ENCODE measurements at regions not wholly inside any gene's neighbourhood (a gene's known extent, or its start where the extent isn't known, plus 50 kb on each side); places are given as distances from the start of the nearest gene placed in this dataset.

GRCh38 chr17:54760836-54761235 lies 139.8 kb upstream of the TOM1L1 start:
- DNase-seq (no peak), ATAC-seq (no peak)
- Histone ChIP-seq H2AFZ (ENCODE audit: low read length) (no peak overlapping the region), H3K27ac (ENCODE audit: low read length) (no peak overlapping the region), H3K4me1 (ENCODE audit: insufficient read depth, low read length) (no peaks in the 10 kb centered on the region), H3K27me3 (ENCODE audit: low read length) (no peaks in the 10 kb centered on the region), H3K9me3 (ENCODE audit: low read length) (peaks cover 26% of the 10 kb centered on the region; the same call in 1 of the 2 replicates), H3K79me2 (ENCODE audit: low read length) (no peaks in the 10 kb centered on the region), H3K4me2 (ENCODE audit: low read length) (no peak overlapping the region), H3F3A (ENCODE audit: low read length, unreplicated experiment) (no peaks in the 10 kb centered on the region), H3K9me2 (replicated peaks; ENCODE audit: low read length) (no peaks in the 10 kb centered on the region), H4K20me1 (ENCODE audit: low read length) (no peaks in the 10 kb centered on the region), H3K4me3 (ENCODE audit: low read length) (no peak overlapping the region), H3K36me3 (ENCODE audit: low read depth, low read length) (no peaks in the 10 kb centered on the region), H3K9ac (ENCODE audit: low read length) (no peak overlapping the region)
- ChIA-PET CTCF (no interaction called here), POLR2A (ENCODE audit: unreplicated experiment) (no interaction called here)
- no TSS peak for BruUV-seq (replicated peaks)
- TF ChIP-seq EZH2phosphoT487 (IDR thresholded peaks at IDR 0.05; ENCODE audit: borderline replicate concordance, low read length) (no peak), EZH2 (IDR thresholded peaks at IDR 0.05; ENCODE audit: low read length, unreplicated experiment) (no peak), CTCF (conservative IDR thresholded peaks at IDR 0.05; ENCODE audit: low read depth, low read length) (no peak)
- intact Hi-C loops (cut with micrococcal nuclease), result no loop called here

- intact Hi-C loops (cut with micrococcal nuclease), result no loop called here
- CTCF ChIA-PET, result no interaction called here
- POLR2A ChIA-PET (ENCODE audit: unreplicated experiment), result no interaction called here
- Histone ChIP-seq H3K9ac (ENCODE audit: low read length) (no peak overlapping the region), H3K4me1 (ENCODE audit: insufficient read depth, low read length) (no peaks in the 10 kb centered on the region), H3K27me3 (ENCODE audit: low read length) (no peaks in the 10 kb centered on the region), H3K79me2 (ENCODE audit: low read length) (no peaks in the 10 kb centered on the region), H3K9me2 (replicated peaks; ENCODE audit: low read length) (no peaks in the 10 kb centered on the region), H3K9me3 (ENCODE audit: low read length) (peaks cover 4% of the 10 kb centered on the region; the same call in 1 of the 2 replicates), H3K36me3 (ENCODE audit: low read depth, low read length) (no peaks in the 10 kb centered on the region), H3K4me2 (ENCODE audit: low read length) (no peak overlapping the region), H3K27ac (ENCODE audit: low read length) (no peak overlapping the region), H3K4me3 (ENCODE audit: low read length) (no peak overlapping the region), H2AFZ (ENCODE audit: low read length) (no peak overlapping the region), H4K20me1 (ENCODE audit: low read length) (no peaks in the 10 kb centered on the region), H3F3A (ENCODE audit: low read length, unreplicated experiment) (no peaks in the 10 kb centered on the region)
- BruUV-seq (replicated peaks), result no TSS peak
- TF ChIP-seq EZH2phosphoT487 (IDR thresholded peaks at IDR 0.05; ENCODE audit: borderline replicate concordance, low read length), result no peak
- TF ChIP-seq EZH2 (IDR thresholded peaks at IDR 0.05; ENCODE audit: low read length, unreplicated experiment), result no peak
- no peak for TF ChIP-seq CTCF (conservative IDR thresholded peaks at IDR 0.05; ENCODE audit: low read depth, low read length)
- no peak for ATAC-seq
- no peak for DNase-seq
Observed at GRCh38 chr17:54770836-54771235, 129.8 kb upstream of the TOM1L1 start.

GRCh38 chr17:54771409-54771915 lies 129.2 kb upstream of the TOM1L1 start:
- intact Hi-C loops (cut with micrococcal nuclease), result no loop called here
- Histone ChIP-seq H2AFZ (ENCODE audit: low read length) (no peak overlapping the region), H3K36me3 (ENCODE audit: low read depth, low read length) (no peaks in the 10 kb centered on the region), H3K79me2 (ENCODE audit: low read length) (no peaks in the 10 kb centered on the region), H3K9ac (ENCODE audit: low read length) (no peak overlapping the region), H3K27ac (ENCODE audit: low read length) (no peak overlapping the region), H3K27me3 (ENCODE audit: low read length) (no peaks in the 10 kb centered on the region), H3K4me1 (ENCODE audit: insufficient read depth, low read length) (no peaks in the 10 kb centered on the region), H3K4me2 (ENCODE audit: low read length) (no peak overlapping the region), H4K20me1 (ENCODE audit: low read length) (no peaks in the 10 kb centered on the region), H3K9me2 (replicated peaks; ENCODE audit: low read length) (no peaks in the 10 kb centered on the region), H3K4me3 (ENCODE audit: low read length) (no peak overlapping the region), H3F3A (ENCODE audit: low read length, unreplicated experiment) (no peaks in the 10 kb centered on the region), H3K9me3 (ENCODE audit: low read length) (peaks cover 5% of the 10 kb centered on the region)
- ATAC-seq (no peak), DNase-seq (no peak)
- CTCF ChIA-PET, result no interaction called here
- POLR2A ChIA-PET (ENCODE audit: unreplicated experiment), result no interaction called here
- no TSS peak for BruUV-seq (replicated peaks)
- TF ChIP-seq CTCF (conservative IDR thresholded peaks at IDR 0.05; ENCODE audit: low read depth, low read length) (no peak), EZH2 (IDR thresholded peaks at IDR 0.05; ENCODE audit: low read length, unreplicated experiment) (no peak), EZH2phosphoT487 (IDR thresholded peaks at IDR 0.05; ENCODE audit: borderline replicate concordance, low read length) (no peak)
